ENCODE measurements at regions not wholly inside any gene's neighbourhood (a gene's known extent, or its start where the extent isn't known, plus 50 kb on each side); places are given as distances from the start of the nearest gene placed in this dataset.

- H3K9ac ChIP-seq (ENCODE audit: low read depth in 1 of 2, low read length in 2 of 2) = no peak overlapping the region
- H3K27me3 ChIP-seq (ENCODE audit: control insufficient read depth in 2 of 2, insufficient read depth in 2 of 2, low read length in 2 of 2) = no peaks in the 10 kb centered on the region
- H3K9me3 ChIP-seq (ENCODE audit: control insufficient read depth in 2 of 2, low read length in 2 of 2) = no peaks in the 10 kb centered on the region
- no peak overlapping the region for H3K27ac ChIP-seq (ENCODE audit: low read depth in 2 of 2, low read length in 2 of 2)
- no peak overlapping the region for H3K4me3 ChIP-seq (ENCODE audit: low read length in 2 of 2)
- H3K4me1 ChIP-seq (ENCODE audit: control insufficient read depth in 2 of 2, insufficient read depth in 2 of 2, low read length in 2 of 2) = no peaks in the 10 kb centered on the region
- H3K36me3 ChIP-seq (ENCODE audit: control insufficient read depth in 2 of 2, insufficient read depth in 2 of 2, low read length in 2 of 2) = no peaks in the 10 kb centered on the region
These were observed 98.6 kb downstream of the FHDC1 start for GRCh38 chr4:153034681-153035080.

GRCh38 chr4:153036931-153037482 is 100.9 kb downstream of the FHDC1 start:
- Histone ChIP-seq H3K36me3 (ENCODE audit: control insufficient read depth in 2 of 2, insufficient read depth in 2 of 2, low read length in 2 of 2) (no peaks in the 10 kb centered on the region), H3K27me3 (ENCODE audit: control insufficient read depth in 2 of 2, insufficient read depth in 2 of 2, low read length in 2 of 2) (no peaks in the 10 kb centered on the region), H3K4me3 (ENCODE audit: low read length in 2 of 2) (no peak overlapping the region), H3K9ac (ENCODE audit: low read depth in 1 of 2, low read length in 2 of 2) (no peak overlapping the region), H3K27ac (ENCODE audit: low read depth in 2 of 2, low read length in 2 of 2) (no peak overlapping the region), H3K4me1 (ENCODE audit: control insufficient read depth in 2 of 2, insufficient read depth in 2 of 2, low read length in 2 of 2) (no peaks in the 10 kb centered on the region), H3K9me3 (ENCODE audit: control insufficient read depth in 2 of 2, low read length in 2 of 2) (peaks cover 0 to 3% of the 10 kb centered on the region in 2 donors)

- no peaks in the 10 kb centered on the region for H3K27me3 ChIP-seq (ENCODE audit: control insufficient read depth in 2 of 2, insufficient read depth in 2 of 2, low read length in 2 of 2)
- no peak overlapping the region for H3K27ac ChIP-seq (ENCODE audit: low read depth in 2 of 2, low read length in 2 of 2)
- no peaks in the 10 kb centered on the region for H3K36me3 ChIP-seq (ENCODE audit: control insufficient read depth in 2 of 2, insufficient read depth in 2 of 2, low read length in 2 of 2)
- no peak overlapping the region for H3K9ac ChIP-seq (ENCODE audit: low read depth in 1 of 2, low read length in 2 of 2)
- no peaks in the 10 kb centered on the region for H3K4me1 ChIP-seq (ENCODE audit: control insufficient read depth in 2 of 2, insufficient read depth in 2 of 2, low read length in 2 of 2)
- H3K4me3 ChIP-seq (ENCODE audit: low read length in 2 of 2) = no peak overlapping the region
- peaks cover 0 to 3% of the 10 kb centered on the region in 2 donors for H3K9me3 ChIP-seq (ENCODE audit: control insufficient read depth in 2 of 2, low read length in 2 of 2)
These were observed 102.6 kb downstream of the FHDC1 start for GRCh38 chr4:153038623-153039311.

- Histone ChIP-seq H3K27ac (ENCODE audit: low read depth in 2 of 2, low read length in 2 of 2) (no peak overlapping the region), H3K36me3 (ENCODE audit: control insufficient read depth in 2 of 2, insufficient read depth in 2 of 2, low read length in 2 of 2) (no peaks in the 10 kb centered on the region), H3K4me1 (ENCODE audit: control insufficient read depth in 2 of 2, insufficient read depth in 2 of 2, low read length in 2 of 2) (no peaks in the 10 kb centered on the region), H3K27me3 (ENCODE audit: control insufficient read depth in 2 of 2, insufficient read depth in 2 of 2, low read length in 2 of 2) (no peaks in the 10 kb centered on the region), H3K4me3 (ENCODE audit: low read length in 2 of 2) (no peak overlapping the region), H3K9me3 (ENCODE audit: control insufficient read depth in 2 of 2, low read length in 2 of 2) (peaks cover 0 to 3% of the 10 kb centered on the region in 2 donors), H3K9ac (ENCODE audit: low read depth in 1 of 2, low read length in 2 of 2) (no peak overlapping the region)
These were observed 103.5 kb downstream of the FHDC1 start for GRCh38 chr4:153039542-153040185.

- Histone ChIP-seq H3K4me1 (ENCODE audit: control insufficient read depth in 2 of 2, insufficient read depth in 2 of 2, low read length in 2 of 2) (no peaks in the 10 kb centered on the region), H3K27ac (ENCODE audit: low read depth in 2 of 2, low read length in 2 of 2) (no peak overlapping the region), H3K9me3 (ENCODE audit: control insufficient read depth in 2 of 2, low read length in 2 of 2) (peaks cover 0 to 3% of the 10 kb centered on the region in 2 donors), H3K9ac (ENCODE audit: low read depth in 1 of 2, low read length in 2 of 2) (no peak overlapping the region), H3K4me3 (ENCODE audit: low read length in 2 of 2) (no peak overlapping the region), H3K27me3 (ENCODE audit: control insufficient read depth in 2 of 2, insufficient read depth in 2 of 2, low read length in 2 of 2) (no peaks in the 10 kb centered on the region), H3K36me3 (ENCODE audit: control insufficient read depth in 2 of 2, insufficient read depth in 2 of 2, low read length in 2 of 2) (no peaks in the 10 kb centered on the region)
These were observed 104.6 kb downstream of the FHDC1 start for GRCh38 chr4:153040677-153041076.

GRCh38 chr4:153044036-153044435 is 107.9 kb downstream of the FHDC1 start:
- H3K36me3 ChIP-seq (ENCODE audit: control insufficient read depth in 2 of 2, insufficient read depth in 2 of 2, low read length in 2 of 2) = no peaks in the 10 kb centered on the region
- no peak overlapping the region for H3K27ac ChIP-seq (ENCODE audit: low read depth in 2 of 2, low read length in 2 of 2)
- no peak overlapping the region for H3K9ac ChIP-seq (ENCODE audit: low read depth in 1 of 2, low read length in 2 of 2)
- H3K4me1 ChIP-seq (ENCODE audit: control insufficient read depth in 2 of 2, insufficient read depth in 2 of 2, low read length in 2 of 2) = no peaks in the 10 kb centered on the region
- no peaks in the 10 kb centered on the region for H3K27me3 ChIP-seq (ENCODE audit: control insufficient read depth in 2 of 2, insufficient read depth in 2 of 2, low read length in 2 of 2)
- H3K4me3 ChIP-seq (ENCODE audit: low read length in 2 of 2) = no peak overlapping the region
- H3K9me3 ChIP-seq (ENCODE audit: control insufficient read depth in 2 of 2, low read length in 2 of 2) = peaks cover 0 to 3% of the 10 kb centered on the region in 2 donors

GRCh38 chr4:153045111-153045982 is 109.2 kb downstream of the FHDC1 start:
- H3K4me3 ChIP-seq (ENCODE audit: low read length in 2 of 2) = no peak overlapping the region
- no peak overlapping the region for H3K27ac ChIP-seq (ENCODE audit: low read depth in 2 of 2, low read length in 2 of 2)
- no peaks in the 10 kb centered on the region for H3K4me1 ChIP-seq (ENCODE audit: control insufficient read depth in 2 of 2, insufficient read depth in 2 of 2, low read length in 2 of 2)
- peaks cover 0 to 2% of the 10 kb centered on the region in 2 donors for H3K9me3 ChIP-seq (ENCODE audit: control insufficient read depth in 2 of 2, low read length in 2 of 2)
- H3K9ac ChIP-seq (ENCODE audit: low read depth in 1 of 2, low read length in 2 of 2) = no peak overlapping the region
- no peaks in the 10 kb centered on the region for H3K27me3 ChIP-seq (ENCODE audit: control insufficient read depth in 2 of 2, insufficient read depth in 2 of 2, low read length in 2 of 2)
- H3K36me3 ChIP-seq (ENCODE audit: control insufficient read depth in 2 of 2, insufficient read depth in 2 of 2, low read length in 2 of 2) = no peaks in the 10 kb centered on the region

- no peak overlapping the region for H3K4me3 ChIP-seq (ENCODE audit: low read length in 2 of 2)
- peaks cover 0 to 5% of the 10 kb centered on the region in 2 donors for H3K27me3 ChIP-seq (ENCODE audit: control insufficient read depth in 2 of 2, insufficient read depth in 2 of 2, low read length in 2 of 2)
- H3K9ac ChIP-seq (ENCODE audit: low read depth in 1 of 2, low read length in 2 of 2) = no peak overlapping the region
- no peaks in the 10 kb centered on the region for H3K9me3 ChIP-seq (ENCODE audit: control insufficient read depth in 2 of 2, low read length in 2 of 2)
- no peaks in the 10 kb centered on the region for H3K36me3 ChIP-seq (ENCODE audit: control insufficient read depth in 2 of 2, insufficient read depth in 2 of 2, low read length in 2 of 2)
- H3K27ac ChIP-seq (ENCODE audit: low read depth in 2 of 2, low read length in 2 of 2) = no peak overlapping the region
- H3K4me1 ChIP-seq (ENCODE audit: control insufficient read depth in 2 of 2, insufficient read depth in 2 of 2, low read length in 2 of 2) = no peaks in the 10 kb centered on the region
These were observed 122.5 kb downstream of the FHDC1 start for GRCh38 chr4:153058671-153059060.

GRCh38 chr4:153060196-153060595 is 124.1 kb downstream of the FHDC1 start:
- no peaks in the 10 kb centered on the region for H3K9me3 ChIP-seq (ENCODE audit: control insufficient read depth in 2 of 2, low read length in 2 of 2)
- H3K27me3 ChIP-seq (ENCODE audit: control insufficient read depth in 2 of 2, insufficient read depth in 2 of 2, low read length in 2 of 2) = peaks cover 0 to 5% of the 10 kb centered on the region in 2 donors
- H3K36me3 ChIP-seq (ENCODE audit: control insufficient read depth in 2 of 2, insufficient read depth in 2 of 2, low read length in 2 of 2) = no peaks in the 10 kb centered on the region
- H3K4me1 ChIP-seq (ENCODE audit: control insufficient read depth in 2 of 2, insufficient read depth in 2 of 2, low read length in 2 of 2) = peaks cover 3 to 6% of the 10 kb centered on the region in 2 donors
- no peak overlapping the region for H3K27ac ChIP-seq (ENCODE audit: low read depth in 2 of 2, low read length in 2 of 2)
- H3K9ac ChIP-seq (ENCODE audit: low read depth in 1 of 2, low read length in 2 of 2) = no peak overlapping the region
- no peak overlapping the region for H3K4me3 ChIP-seq (ENCODE audit: low read length in 2 of 2)

GRCh38 chr4:153061971-153062370 is 125.8 kb downstream of the FHDC1 start:
- H3K4me3 ChIP-seq (ENCODE audit: low read length in 2 of 2) = no peak overlapping the region
- H3K9ac ChIP-seq (ENCODE audit: low read depth in 1 of 2, low read length in 2 of 2) = no peak overlapping the region
- no peak overlapping the region for H3K27ac ChIP-seq (ENCODE audit: low read depth in 2 of 2, low read length in 2 of 2)
- no peaks in the 10 kb centered on the region for H3K9me3 ChIP-seq (ENCODE audit: control insufficient read depth in 2 of 2, low read length in 2 of 2)
- H3K27me3 ChIP-seq (ENCODE audit: control insufficient read depth in 2 of 2, insufficient read depth in 2 of 2, low read length in 2 of 2) = no peaks in the 10 kb centered on the region
- H3K36me3 ChIP-seq (ENCODE audit: control insufficient read depth in 2 of 2, insufficient read depth in 2 of 2, low read length in 2 of 2) = no peaks in the 10 kb centered on the region
- peaks cover 6 to 15% of the 10 kb centered on the region in 2 donors for H3K4me1 ChIP-seq (ENCODE audit: control insufficient read depth in 2 of 2, insufficient read depth in 2 of 2, low read length in 2 of 2)

Measured in mucosa of rectum (tissue), 2 donors.